SH-SY5Y (cell line): ENCODE measurements at regions not wholly inside any gene's neighbourhood (a gene's known extent, or its start where the extent isn't known, plus 50 kb on each side); places are given as distances from the start of the nearest gene placed in this dataset.

Source experiments
- GATA2 ChIP-seq: IDR thresholded peaks from 2 replicates; pipeline ENCODE4 v1.6.1; 2011; ENCODE audit warnings: mild to moderate bottlenecking, low read depth, low read length
- GATA3 ChIP-seq: IDR thresholded peaks from 2 replicates; pipeline ENCODE4 v1.6.1; 2011; ENCODE audit warnings: low read depth, mild to moderate bottlenecking, low read length, moderate library complexity

DNA sequence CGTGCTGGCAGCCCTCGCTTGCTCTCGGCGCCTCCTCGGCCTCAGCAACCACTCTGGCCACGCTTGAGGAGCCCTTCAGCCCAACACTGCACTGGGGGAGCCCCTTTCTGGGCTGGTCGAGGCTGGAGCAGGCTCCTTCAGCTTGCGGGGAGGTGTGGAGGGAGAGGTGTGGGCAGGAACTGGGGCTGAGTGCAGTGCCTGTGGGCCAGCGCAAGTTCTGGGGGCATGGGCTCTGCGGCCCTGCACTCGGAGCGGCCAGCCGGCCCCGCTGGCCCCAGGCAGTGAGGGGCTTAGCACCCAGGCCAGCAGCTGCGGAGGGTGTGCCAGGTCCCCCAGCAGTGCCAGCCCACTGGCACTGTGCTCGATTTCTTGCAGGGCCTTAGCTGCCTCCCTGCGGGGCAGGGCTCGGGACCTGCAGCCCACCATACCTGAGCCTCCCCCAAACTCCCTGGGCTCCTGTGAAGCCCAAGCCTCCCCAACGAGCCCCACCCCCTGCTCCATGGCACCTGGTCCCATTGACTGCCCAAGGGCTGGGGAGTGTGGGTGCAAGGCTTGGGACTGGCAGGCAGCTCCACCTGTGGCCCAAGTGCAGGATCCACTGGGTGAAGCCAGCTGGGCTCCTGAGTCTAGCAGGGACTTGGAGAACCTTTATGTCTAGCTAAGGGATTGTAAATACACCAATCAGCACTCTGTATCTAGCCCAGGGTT lies 556.8 kb downstream of the GABRG1 start:
- TF ChIP-seq GATA2 (no peak), GATA3 (no peak)
